Tibial nerve (tissue), 4 donors: ENCODE measurements at regions not wholly inside any gene's neighbourhood (a gene's known extent, or its start where the extent isn't known, plus 50 kb on each side); places are given as distances from the start of the nearest gene placed in this dataset.

Experiments
- CTCF ChIP-seq, 5 experiments: fragments of 200-600 bp in 3 of 5; fragments of 450-650 bp in 2 of 5; sonication (generic) in 3 of 5; IDR thresholded peaks; one replicate each; pipeline ENCODE4 v1.5.1; 2016 to 2019; ENCODE audit warnings: antibody characterized with exemption in 5 of 5, mild to moderate bottlenecking in 3 of 5, moderate library complexity in 2 of 5
- EP300 ChIP-seq, 2 donors: sonication (generic); formaldehyde crosslinking; IDR thresholded peaks; one replicate each; pipeline ENCODE4 v1.6.1; 2017; ENCODE audit warnings: antibody characterized with exemption in 2 of 2, mild to moderate bottlenecking in 1 of 2

- TF ChIP-seq CTCF (IDR thresholded peaks at IDR 0.05) = no peak
- TF ChIP-seq EP300 (IDR thresholded peaks at IDR 0.05) = no peak
Observed at GRCh38 chr3:82293435-82293834, 532.0 kb upstream of the GBE1 start.
